Renal cortex interstitium (tissue), 11 donors: ENCODE measurements at regions not wholly inside any gene's neighbourhood (a gene's known extent, or its start where the extent isn't known, plus 50 kb on each side); places are given as distances from the start of the nearest gene placed in this dataset.

ENCODE experiments used
- DNase-seq, 11 donors: peaks; one replicate each; pipeline ENCODE4 v3.0.0-alpha.2; 2013; ENCODE audit warnings: low read depth in 9 of 11, low spot score in 4 of 11; ENCODE audit errors: extremely low read depth in 1 of 11

GRCh38 chr10:124236816-124237215, 143.4 kb upstream of the CHST15 start:
- no peak for DNase-seq

- DNase-seq: no peak
Measured at GRCh38 chr10:124236136-124236535, 142.7 kb upstream of the CHST15 start.

- DNase-seq: no peak
Measured at GRCh38 chr10:124235232-124235631, 141.8 kb upstream of the CHST15 start.

GRCh38 chr10:124233546-124234138, 140.2 kb upstream of the CHST15 start:
- no peak for DNase-seq

- DNase-seq: no peak
Measured at GRCh38 chr10:124232686-124233545, 139.5 kb upstream of the CHST15 start.

GRCh38 chr10:124231168-124232155, 138.1 kb upstream of the CHST15 start:
- DNase-seq: no peak

GRCh38 chr10:124230635-124231167, 137.3 kb upstream of the CHST15 start:
- DNase-seq: no peak

- no peak for DNase-seq
Measured at GRCh38 chr10:124229989-124230634, 136.7 kb upstream of the CHST15 start.

GRCh38 chr10:124229201-124229988, 136.0 kb upstream of the CHST15 start:
- no peak for DNase-seq

GRCh38 chr10:124228471-124228870, 135.1 kb upstream of the CHST15 start:
- no peak for DNase-seq

- DNase-seq: no peak
Measured at GRCh38 chr10:124227988-124228387, 134.6 kb upstream of the CHST15 start.

GRCh38 chr10:124227055-124227975, 133.9 kb upstream of the CHST15 start:
- DNase-seq: no peak

- no peak for DNase-seq
Measured at GRCh38 chr10:124226271-124227054, 133.1 kb upstream of the CHST15 start.

- no peak for DNase-seq
Measured at GRCh38 chr10:124225467-124226270, 132.3 kb upstream of the CHST15 start.

GRCh38 chr10:124225029-124225466, 131.7 kb upstream of the CHST15 start:
- DNase-seq: no peak
